Keratinocyte (primary cell): ENCODE measurements at regions not wholly inside any gene's neighbourhood (a gene's known extent, or its start where the extent isn't known, plus 50 kb on each side); places are given as distances from the start of the nearest gene placed in this dataset.

Source experiments
- DNase-seq: peaks from one replicate; pipeline ENCODE4 v3.0.0-alpha.2; 2011; ENCODE audit warnings: low read depth, missing footprints, low spot score
- FAIRE-seq: peaks from 2 replicates; lab custom pipeline; 2011; peaks lifted over from hg19 to GRCh38; lab: Jason Lieb, UNC
- H2AFZ ChIP-seq: 2 replicates; pipeline ENCODE4 v1.6.0; 2012; ENCODE audit warnings: low read length, control low read depth, inconsistent platforms; ENCODE audit not compliant: control insufficient read depth
- H3K27ac ChIP-seq: 2 replicates; pipeline ENCODE4 v1.5.1; 2011; ENCODE audit warnings: low read length; ENCODE audit not compliant: control insufficient read depth, insufficient read depth
- H3K27me3 ChIP-seq: 3 replicates; pipeline ENCODE4 v1.6.0; 2011; ENCODE audit warnings: low read length; ENCODE audit not compliant: control insufficient read depth, insufficient read depth; ENCODE audit errors: extremely low read depth
- H3K36me3 ChIP-seq, 2 experiments: 2 replicates in 1 of 2; 3 replicates in 1 of 2; pipeline ENCODE4 v1.5.1; 2011; ENCODE audit warnings: low read length in 2 of 2, mild to moderate bottlenecking in 1 of 2; ENCODE audit not compliant: control insufficient read depth in 2 of 2, insufficient read depth in 2 of 2; ENCODE audit errors: extremely low read depth in 1 of 2
- H3K4me1 ChIP-seq: 3 replicates; pipeline ENCODE4 v1.5.1; 2011; ENCODE audit warnings: low read length; ENCODE audit not compliant: control insufficient read depth, insufficient read depth; ENCODE audit errors: extremely low read depth
- H3K4me2 ChIP-seq: 3 replicates; pipeline ENCODE4 v1.6.0; 2011; ENCODE audit warnings: low read depth, low read length; ENCODE audit not compliant: control insufficient read depth, insufficient read depth; ENCODE audit errors: extremely low read depth
- H3K4me3 ChIP-seq, 3 experiments: fragments of 200-600 bp in 1 of 3; sonication (generic) in 1 of 3; 2 replicates in 2 of 3; 3 replicates in 1 of 3; pipeline ENCODE4 v1.5.1; 2011 to 2016; ENCODE audit warnings: low read length in 3 of 3, mild to moderate bottlenecking in 3 of 3, control low read depth in 2 of 3, inconsistent platforms in 1 of 3, low read depth in 1 of 3, mixed read lengths in 1 of 3, mixed run types in 1 of 3, moderate library complexity in 1 of 3; ENCODE audit not compliant: control insufficient read depth in 2 of 3, insufficient read depth in 2 of 3; ENCODE audit errors: extremely low read depth in 1 of 3
- H3K79me2 ChIP-seq: 2 replicates; pipeline ENCODE4 v1.6.0; 2012; ENCODE audit warnings: low read length; ENCODE audit not compliant: control insufficient read depth, insufficient read depth
- H3K9ac ChIP-seq: 3 replicates; pipeline ENCODE4 v1.6.0; 2011; ENCODE audit warnings: low read length; ENCODE audit not compliant: control insufficient read depth, insufficient read depth; ENCODE audit errors: extremely low read depth
- H3K9me1 ChIP-seq: 3 replicates; pipeline ENCODE4 v1.6.0; 2011; ENCODE audit warnings: low read length; ENCODE audit not compliant: control insufficient read depth, insufficient read depth; ENCODE audit errors: extremely low read depth
- H3K9me3 ChIP-seq: 2 replicates; pipeline ENCODE4 v1.5.1; 2012; ENCODE audit warnings: low read depth, low read length; ENCODE audit not compliant: control insufficient read depth
- H4K20me1 ChIP-seq: 3 replicates; pipeline ENCODE4 v1.6.0; 2011; ENCODE audit warnings: low read length; ENCODE audit not compliant: control insufficient read depth, insufficient read depth; ENCODE audit errors: extremely low read depth
- EZH2 ChIP-seq: IDR thresholded peaks from one replicate; pipeline ENCODE4 v1.6.1; 2012; ENCODE audit warnings: inconsistent platforms, mild to moderate bottlenecking, low read length, moderate library complexity
- dilution Hi-C: fragments of 300-500 bp; cut with MboI; formaldehyde crosslinking; loops from one replicate; pipeline ENCODE4 v1.7.0; 2020; ENCODE audit warnings: low sequenced_read_pairs; ENCODE audit not compliant: extremely low pct_ligation_motif_present
- TF ChIP-seq, protein P1 (sequence below), 3 experiments: IDR thresholded peaks in 1 of 3; conservative IDR thresholded peaks in 1 of 3; optimal IDR thresholded peaks in 1 of 3; 2 replicates in 2 of 3; 3 replicates in 1 of 3; pipeline versions ENCODE3 to v1.5.1; 2011; ENCODE audit warnings: low read length in 3 of 3, mild to moderate bottlenecking in 3 of 3, moderate library complexity in 2 of 3, control low read depth in 1 of 3, inconsistent platforms in 1 of 3; ENCODE audit not compliant: insufficient read depth in 2 of 3; ENCODE audit errors: extremely low read depth in 1 of 3

DNA sequence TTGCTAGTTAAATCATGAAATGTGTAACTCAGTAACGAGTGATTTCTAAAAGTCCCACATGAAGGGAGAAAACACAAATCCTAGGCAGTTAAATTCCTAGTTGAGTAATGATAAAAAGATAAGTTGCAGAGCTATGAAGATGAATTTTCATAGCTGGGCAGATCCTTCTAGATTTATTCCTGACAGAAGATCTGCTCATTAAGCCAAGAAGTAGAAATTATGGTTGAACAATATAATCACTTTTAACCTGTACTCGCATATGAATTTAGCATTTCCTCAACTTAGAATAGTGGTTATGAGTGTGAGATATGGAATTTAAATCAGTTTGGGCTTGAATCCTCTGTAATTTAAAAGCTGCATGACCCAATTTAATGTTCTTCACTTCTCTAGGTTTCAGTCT, 359.2 kb upstream of the HSF2 start:
- Histone ChIP-seq H3K9me1 (no peaks in the 10 kb centered on the region), H3K4me1 (no peaks in the 10 kb centered on the region), H3K4me2 (no peak overlapping the region), H3K4me3 (no peak overlapping the region), H2AFZ (no peak overlapping the region), H3K9me3 (no peaks in the 10 kb centered on the region), H3K36me3 (no peaks in the 10 kb centered on the region), H3K79me2 (no peaks in the 10 kb centered on the region), H4K20me1 (no peaks in the 10 kb centered on the region), H3K27ac (no peak overlapping the region), H3K9ac (no peak overlapping the region), H3K27me3 (no peaks in the 10 kb centered on the region)
- FAIRE-seq (no peak), DNase-seq (no peak)
- no peak for TF ChIP-seq EZH2
- TF ChIP-seq, protein P1, sequence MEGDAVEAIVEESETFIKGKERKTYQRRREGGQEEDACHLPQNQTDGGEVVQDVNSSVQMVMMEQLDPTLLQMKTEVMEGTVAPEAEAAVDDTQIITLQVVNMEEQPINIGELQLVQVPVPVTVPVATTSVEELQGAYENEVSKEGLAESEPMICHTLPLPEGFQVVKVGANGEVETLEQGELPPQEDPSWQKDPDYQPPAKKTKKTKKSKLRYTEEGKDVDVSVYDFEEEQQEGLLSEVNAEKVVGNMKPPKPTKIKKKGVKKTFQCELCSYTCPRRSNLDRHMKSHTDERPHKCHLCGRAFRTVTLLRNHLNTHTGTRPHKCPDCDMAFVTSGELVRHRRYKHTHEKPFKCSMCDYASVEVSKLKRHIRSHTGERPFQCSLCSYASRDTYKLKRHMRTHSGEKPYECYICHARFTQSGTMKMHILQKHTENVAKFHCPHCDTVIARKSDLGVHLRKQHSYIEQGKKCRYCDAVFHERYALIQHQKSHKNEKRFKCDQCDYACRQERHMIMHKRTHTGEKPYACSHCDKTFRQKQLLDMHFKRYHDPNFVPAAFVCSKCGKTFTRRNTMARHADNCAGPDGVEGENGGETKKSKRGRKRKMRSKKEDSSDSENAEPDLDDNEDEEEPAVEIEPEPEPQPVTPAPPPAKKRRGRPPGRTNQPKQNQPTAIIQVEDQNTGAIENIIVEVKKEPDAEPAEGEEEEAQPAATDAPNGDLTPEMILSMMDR (optimal IDR thresholded peaks at IDR 0.05 in 1 of 3, IDR thresholded peaks at IDR 0.05 in 1 of 3, conservative IDR thresholded peaks at IDR 0.05 in 1 of 3; ENCODE audit: extremely low read depth in 1 of 3, insufficient read depth in 2 of 3, low read length in 3 of 3): no peak
- dilution Hi-C loops: no loop called here

DNA sequence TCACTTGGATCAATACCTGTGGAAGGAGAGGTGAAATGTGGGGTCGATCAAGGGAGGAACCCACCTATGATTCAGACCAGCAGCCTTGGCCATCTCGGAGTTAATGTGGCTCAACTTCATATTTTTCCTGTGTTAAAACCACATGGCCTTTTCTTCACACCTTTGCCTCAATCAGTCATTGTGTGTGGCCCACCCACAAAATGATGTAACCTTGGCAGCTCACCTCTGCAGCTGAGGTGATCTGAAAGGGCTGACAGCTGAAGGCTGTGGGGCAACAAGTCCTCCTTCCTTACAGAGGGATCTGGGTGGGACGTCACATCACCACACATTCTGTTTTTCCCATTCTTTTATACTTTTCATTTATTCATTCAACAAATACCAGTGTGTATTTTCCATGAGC, 357.1 kb upstream of the HSF2 start:
- TF ChIP-seq, protein P1 (optimal IDR thresholded peaks at IDR 0.05 in 1 of 3, IDR thresholded peaks at IDR 0.05 in 1 of 3, conservative IDR thresholded peaks at IDR 0.05 in 1 of 3; ENCODE audit: extremely low read depth in 1 of 3, insufficient read depth in 2 of 3, low read length in 3 of 3): no peak
- TF ChIP-seq EZH2: no peak

More for the DNA sequence above, 357.1 kb upstream of the HSF2 start:
- Histone ChIP-seq H3K4me3 (no peak overlapping the region), H3K9me1 (no peaks in the 10 kb centered on the region), H3K36me3 (no peaks in the 10 kb centered on the region), H3K4me2 (no peak overlapping the region), H4K20me1 (no peaks in the 10 kb centered on the region), H3K9ac (no peak overlapping the region), H2AFZ (no peak overlapping the region), H3K27me3 (no peaks in the 10 kb centered on the region), H3K79me2 (no peaks in the 10 kb centered on the region), H3K27ac (no peak overlapping the region), H3K9me3 (no peaks in the 10 kb centered on the region), H3K4me1 (no peaks in the 10 kb centered on the region)
- dilution Hi-C loops: no loop called here
- FAIRE-seq: no peak
- no peak for DNase-seq
